Fibroblast of lung (primary cell): ENCODE measurements at regions not wholly inside any gene's neighbourhood (a gene's known extent, or its start where the extent isn't known, plus 50 kb on each side); places are given as distances from the start of the nearest gene placed in this dataset.

Experiments used
- DNase-seq, 2 donors: peaks; one replicate each; pipeline versions ENCODE4 v3.0.0 to v3.0.0-alpha.2; 2010; ENCODE audit warnings: low read depth in 2 of 2
- H2AFZ ChIP-seq: 2 replicates; pipeline ENCODE4 v1.5.1; 2012; ENCODE audit warnings: low read length, control low read depth, inconsistent platforms
- H3K27ac ChIP-seq: 2 replicates; pipeline ENCODE4 v1.5.1; 2011; ENCODE audit warnings: low read length, control low read depth; ENCODE audit not compliant: insufficient read depth
- H3K27me3 ChIP-seq: 2 replicates; pipeline ENCODE4 v1.5.1; 2011; ENCODE audit warnings: mild to moderate bottlenecking, low read length; ENCODE audit not compliant: control insufficient read depth, insufficient read depth
- H3K36me3 ChIP-seq: 2 replicates; pipeline ENCODE4 v1.5.1; 2011; ENCODE audit warnings: low read length; ENCODE audit not compliant: control insufficient read depth, insufficient read depth
- H3K4me1 ChIP-seq: 2 replicates; pipeline ENCODE4 v1.5.1; 2011; ENCODE audit warnings: low read length; ENCODE audit not compliant: control insufficient read depth, insufficient read depth; ENCODE audit errors: extremely low read depth
- H3K4me2 ChIP-seq: 2 replicates; pipeline ENCODE4 v1.5.1; 2011; ENCODE audit warnings: low read length, control low read depth; ENCODE audit not compliant: insufficient read depth; ENCODE audit errors: extremely low read depth
- H3K4me3 ChIP-seq, 4 experiments: fragments of 200-600 bp in 1 of 4; sonication (generic) in 1 of 4; replicated peaks in 1 of 4; 2 replicates each; pipeline ENCODE4 v1.5.1; 2011 to 2016; ENCODE audit warnings: low read length in 4 of 4, low read depth in 3 of 4, mild to moderate bottlenecking in 3 of 4, control low read depth in 2 of 4, inconsistent platforms in 1 of 4, mixed read lengths in 1 of 4; ENCODE audit not compliant: insufficient read depth in 1 of 4; ENCODE audit errors: control extremely low read depth in 1 of 4
- H3K79me2 ChIP-seq: 2 replicates; pipeline ENCODE4 v1.5.1; 2012; ENCODE audit warnings: mild to moderate bottlenecking, low read length, inconsistent platforms; ENCODE audit not compliant: control insufficient read depth, insufficient read depth
- H3K9ac ChIP-seq: 2 replicates; pipeline ENCODE4 v1.5.1; 2011; ENCODE audit warnings: mild to moderate bottlenecking, low read length, control low read depth; ENCODE audit not compliant: insufficient read depth
- H3K9me3 ChIP-seq: 2 replicates; pipeline ENCODE4 v1.5.1; 2012; ENCODE audit warnings: low read depth, low read length; ENCODE audit not compliant: control insufficient read depth, insufficient read depth
- H4K20me1 ChIP-seq: 2 replicates; pipeline ENCODE4 v1.5.1; 2011; ENCODE audit warnings: low read length; ENCODE audit not compliant: control insufficient read depth, insufficient read depth; ENCODE audit errors: extremely low read depth
- EZH2 ChIP-seq: IDR thresholded peaks from 2 replicates; pipeline ENCODE4 v1.5.1; 2012; ENCODE audit warnings: low read length, control low read depth, mild to moderate bottlenecking; ENCODE audit errors: missing control alignments
- TF ChIP-seq, protein P1 (sequence below), 2 donors: IDR thresholded peaks in 1 of 2; conservative IDR thresholded peaks in 1 of 2; 1 replicate in 1 of 2; 2 replicates in 1 of 2; pipeline ENCODE4 v1.5.1; 2011 to 2012; ENCODE audit warnings: low read length in 2 of 2, control low read depth in 1 of 2, inconsistent platforms in 1 of 2, low read depth in 1 of 2, mild to moderate bottlenecking in 1 of 2

DNA sequence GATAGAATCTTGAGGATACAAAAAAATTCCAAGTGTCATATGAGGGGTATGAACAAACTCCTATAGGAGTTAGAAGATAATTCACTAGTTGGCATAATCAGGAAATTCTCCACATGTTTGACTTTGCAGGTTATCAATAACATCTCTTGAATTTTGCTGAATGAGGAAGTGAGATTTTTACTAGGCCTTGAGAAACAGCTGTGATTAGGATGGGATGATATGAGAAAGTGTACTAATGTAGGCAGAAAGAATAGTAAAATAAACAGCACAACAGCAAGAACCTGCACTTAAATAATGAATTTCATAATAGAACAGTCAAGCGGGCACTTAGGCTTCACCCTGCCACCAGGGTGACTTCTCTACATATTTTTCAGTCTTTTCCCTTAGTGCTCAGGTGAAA is 570.8 kb upstream of the CRIM1 start:
- H3K9me3 ChIP-seq = no peaks in the 10 kb centered on the region
- H2AFZ ChIP-seq = no peak overlapping the region
- H3K36me3 ChIP-seq = no peaks in the 10 kb centered on the region
- no peaks in the 10 kb centered on the region for H3K4me1 ChIP-seq
- H3K27me3 ChIP-seq = no peaks in the 10 kb centered on the region
- no peak overlapping the region for H3K9ac ChIP-seq
- TF ChIP-seq, protein P1, sequence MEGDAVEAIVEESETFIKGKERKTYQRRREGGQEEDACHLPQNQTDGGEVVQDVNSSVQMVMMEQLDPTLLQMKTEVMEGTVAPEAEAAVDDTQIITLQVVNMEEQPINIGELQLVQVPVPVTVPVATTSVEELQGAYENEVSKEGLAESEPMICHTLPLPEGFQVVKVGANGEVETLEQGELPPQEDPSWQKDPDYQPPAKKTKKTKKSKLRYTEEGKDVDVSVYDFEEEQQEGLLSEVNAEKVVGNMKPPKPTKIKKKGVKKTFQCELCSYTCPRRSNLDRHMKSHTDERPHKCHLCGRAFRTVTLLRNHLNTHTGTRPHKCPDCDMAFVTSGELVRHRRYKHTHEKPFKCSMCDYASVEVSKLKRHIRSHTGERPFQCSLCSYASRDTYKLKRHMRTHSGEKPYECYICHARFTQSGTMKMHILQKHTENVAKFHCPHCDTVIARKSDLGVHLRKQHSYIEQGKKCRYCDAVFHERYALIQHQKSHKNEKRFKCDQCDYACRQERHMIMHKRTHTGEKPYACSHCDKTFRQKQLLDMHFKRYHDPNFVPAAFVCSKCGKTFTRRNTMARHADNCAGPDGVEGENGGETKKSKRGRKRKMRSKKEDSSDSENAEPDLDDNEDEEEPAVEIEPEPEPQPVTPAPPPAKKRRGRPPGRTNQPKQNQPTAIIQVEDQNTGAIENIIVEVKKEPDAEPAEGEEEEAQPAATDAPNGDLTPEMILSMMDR (conservative IDR thresholded peaks at IDR 0.05 in 1 of 2, IDR thresholded peaks at IDR 0.05 in 1 of 2; ENCODE audit: low read depth in 1 of 2, low read length in 2 of 2) = no peak
- no peak for TF ChIP-seq EZH2
- no peak overlapping the region for H3K4me3 ChIP-seq
- H3K27ac ChIP-seq = no peak overlapping the region
- H3K79me2 ChIP-seq = no peaks in the 10 kb centered on the region
- no peak for DNase-seq
- no peaks in the 10 kb centered on the region for H4K20me1 ChIP-seq
- no peak overlapping the region for H3K4me2 ChIP-seq

DNA sequence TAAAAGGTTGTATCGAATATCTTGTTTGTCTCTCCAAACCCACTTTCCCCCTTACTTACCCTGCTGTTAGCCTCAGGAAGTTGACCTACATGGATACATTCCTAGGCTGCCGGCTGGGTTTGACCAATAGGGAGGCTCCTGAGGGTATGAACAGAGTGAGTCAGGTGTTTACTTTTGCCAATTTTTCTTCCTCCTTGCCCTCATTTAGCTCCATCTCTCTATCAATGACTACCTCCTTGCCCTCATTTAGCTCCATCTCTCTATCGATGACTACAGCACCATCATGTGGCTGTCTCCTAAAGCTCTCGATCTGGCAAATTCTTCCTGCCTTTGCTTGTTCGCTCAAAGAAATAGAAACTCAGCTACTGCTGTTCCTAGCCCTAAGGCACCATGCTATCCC is 571.9 kb upstream of the CRIM1 start:
- H3K27me3 ChIP-seq = no peaks in the 10 kb centered on the region
- no peak overlapping the region for H3K4me2 ChIP-seq
- H4K20me1 ChIP-seq = no peaks in the 10 kb centered on the region
- H3K36me3 ChIP-seq = no peaks in the 10 kb centered on the region
- H3K9me3 ChIP-seq = no peaks in the 10 kb centered on the region
- no peak overlapping the region for H3K27ac ChIP-seq
- no peak for TF ChIP-seq EZH2
- TF ChIP-seq, protein P1 (conservative IDR thresholded peaks at IDR 0.05 in 1 of 2, IDR thresholded peaks at IDR 0.05 in 1 of 2; ENCODE audit: low read depth in 1 of 2, low read length in 2 of 2) = no peak
- H3K9ac ChIP-seq = no peak overlapping the region
- no peak overlapping the region for H2AFZ ChIP-seq
- DNase-seq = peak in 1 of 2 donors; percentile 3
- H3K4me3 ChIP-seq = no peak overlapping the region
- no peaks in the 10 kb centered on the region for H3K4me1 ChIP-seq
- no peaks in the 10 kb centered on the region for H3K79me2 ChIP-seq

DNA sequence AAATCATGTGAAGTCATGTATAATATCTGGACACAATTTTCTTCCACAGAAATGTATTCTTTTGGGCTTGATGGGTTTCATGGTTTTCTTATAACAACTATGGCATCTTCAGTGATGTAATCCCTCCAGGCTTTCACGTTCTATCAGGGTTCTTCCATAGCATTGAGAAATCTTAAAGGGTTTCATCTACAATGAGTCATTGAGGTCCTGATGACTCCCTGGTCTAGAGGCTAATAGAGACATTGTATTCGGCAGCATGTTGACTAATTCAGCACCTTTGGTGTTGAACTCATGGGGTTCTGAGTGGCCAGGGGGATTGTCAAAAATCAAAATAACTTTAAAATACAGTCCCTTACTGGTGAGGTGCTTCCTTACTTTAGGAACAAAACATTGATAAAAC is 614.0 kb upstream of the CRIM1 start:
- H3K4me3 ChIP-seq = no peak overlapping the region
- no peak overlapping the region for H3K4me2 ChIP-seq
- H3K79me2 ChIP-seq = no peaks in the 10 kb centered on the region
- H4K20me1 ChIP-seq = no peaks in the 10 kb centered on the region
- no peaks in the 10 kb centered on the region for H3K4me1 ChIP-seq
- no peaks in the 10 kb centered on the region for H3K36me3 ChIP-seq
- DNase-seq = peak in 1 of 2 donors; percentile 2
- H2AFZ ChIP-seq = no peak overlapping the region
- TF ChIP-seq EZH2 = no peak
- TF ChIP-seq, protein P1 (conservative IDR thresholded peaks at IDR 0.05 in 1 of 2, IDR thresholded peaks at IDR 0.05 in 1 of 2; ENCODE audit: low read depth in 1 of 2, low read length in 2 of 2) = no peak
- no peaks in the 10 kb centered on the region for H3K9me3 ChIP-seq
- no peaks in the 10 kb centered on the region for H3K27me3 ChIP-seq
- no peak overlapping the region for H3K27ac ChIP-seq
- no peak overlapping the region for H3K9ac ChIP-seq
